Testis (tissue), 2 donors: ENCODE measurements at regions not wholly inside any gene's neighbourhood (a gene's known extent, or its start where the extent isn't known, plus 50 kb on each side); places are given as distances from the start of the nearest gene placed in this dataset.

Experiments used
- CTCF ChIP-seq, 3 experiments: fragments of 450-650 bp in 2 of 3; fragments of 200-600 bp in 1 of 3; sonication (generic) in 1 of 3; IDR thresholded peaks; one replicate each; pipeline ENCODE4 v1.5.1; 2016 to 2019; ENCODE audit warnings: antibody characterized with exemption in 3 of 3, mild to moderate bottlenecking in 2 of 3, moderate library complexity in 1 of 3
- POLR2A ChIP-seq: fragments of 450-650 bp; IDR thresholded peaks from one replicate; pipeline ENCODE4 v1.6.1; 2017; ENCODE audit warnings: antibody characterized with exemption, mild to moderate bottlenecking, moderate library complexity

GRCh38 chr6:84421031-84421430 lies 193.6 kb upstream of the CEP162 start:
- no peak for TF ChIP-seq CTCF (IDR thresholded peaks at IDR 0.05)
- no peak for TF ChIP-seq POLR2A
